ELR (cell line): ENCODE measurements at regions not wholly inside any gene's neighbourhood (a gene's known extent, or its start where the extent isn't known, plus 50 kb on each side); places are given as distances from the start of the nearest gene placed in this dataset.

Source experiments
- DNase-seq: peaks from one replicate; pipeline ENCODE4 v3.0.0-alpha.2; 2015; ENCODE audit warnings: low read depth

DNA sequence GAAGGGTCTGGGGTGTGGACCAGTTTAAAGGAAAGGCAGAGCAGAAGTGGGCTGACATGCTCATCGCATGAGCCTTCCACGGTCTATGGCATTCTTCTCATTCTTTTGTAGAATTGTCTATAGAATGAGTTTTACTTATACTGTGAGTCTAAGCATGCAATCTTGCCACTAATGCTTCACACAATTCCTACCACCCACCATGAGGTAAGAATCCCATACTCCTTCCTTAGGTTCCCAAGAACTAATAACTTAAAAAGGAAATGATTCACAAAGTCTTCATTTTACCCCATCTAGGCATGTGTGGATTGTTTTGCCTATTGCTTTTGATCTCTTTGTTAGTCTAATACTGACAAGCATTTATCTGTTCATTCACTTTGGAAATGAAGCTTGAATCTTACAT lies 195.2 kb downstream of the LY86 start:
- peak; percentile 41 for DNase-seq

DNA sequence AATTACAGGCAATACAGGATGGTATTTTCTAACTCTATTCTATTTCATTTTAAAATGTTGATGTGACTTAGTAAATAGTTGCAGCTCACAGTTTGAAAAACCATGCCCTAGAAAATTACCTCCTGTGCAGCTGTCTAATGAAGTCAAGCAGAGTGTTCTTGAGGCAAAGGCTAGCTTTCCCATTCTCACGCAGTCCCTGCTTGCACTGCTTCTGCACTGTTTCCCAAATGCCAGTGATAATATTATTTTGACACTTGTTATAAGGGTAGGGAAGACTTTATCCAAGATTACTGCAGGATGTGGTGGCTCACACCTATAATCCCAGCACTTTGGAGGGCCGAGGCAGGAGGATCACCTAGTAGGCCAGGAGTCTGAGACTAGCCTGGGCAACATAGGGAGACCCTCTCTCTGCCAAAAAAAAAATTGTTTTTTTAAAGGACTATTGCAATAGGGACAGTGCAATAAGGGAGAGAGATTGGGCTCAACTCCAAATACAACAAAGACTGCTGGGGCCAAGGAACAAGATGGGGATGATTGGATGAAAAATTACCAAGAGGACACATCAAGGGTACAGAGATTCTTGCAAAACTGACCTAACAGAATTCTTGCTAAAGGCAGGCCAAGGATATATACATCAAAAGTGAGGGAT lies 196.1 kb downstream of the LY86 start:
- no peak for DNase-seq

DNA sequence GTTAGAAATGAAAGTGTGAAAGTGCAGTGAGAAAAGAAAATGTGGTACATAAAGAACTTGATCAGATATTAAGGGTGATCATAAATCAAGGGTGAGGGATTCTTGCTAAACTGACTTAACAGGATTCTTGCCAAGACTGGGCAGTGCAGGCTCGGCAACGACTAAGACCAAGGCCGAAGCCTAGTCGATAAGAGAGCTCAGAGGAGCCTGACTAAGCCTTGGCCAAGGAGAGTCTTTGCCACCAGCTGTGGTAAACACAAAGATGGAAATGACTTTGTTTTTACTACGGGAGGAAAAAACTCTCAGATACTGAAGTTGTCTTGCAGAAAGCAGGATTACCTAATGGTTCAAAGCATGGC lies 196.6 kb downstream of the LY86 start:
- DNase-seq, result no peak

DNA sequence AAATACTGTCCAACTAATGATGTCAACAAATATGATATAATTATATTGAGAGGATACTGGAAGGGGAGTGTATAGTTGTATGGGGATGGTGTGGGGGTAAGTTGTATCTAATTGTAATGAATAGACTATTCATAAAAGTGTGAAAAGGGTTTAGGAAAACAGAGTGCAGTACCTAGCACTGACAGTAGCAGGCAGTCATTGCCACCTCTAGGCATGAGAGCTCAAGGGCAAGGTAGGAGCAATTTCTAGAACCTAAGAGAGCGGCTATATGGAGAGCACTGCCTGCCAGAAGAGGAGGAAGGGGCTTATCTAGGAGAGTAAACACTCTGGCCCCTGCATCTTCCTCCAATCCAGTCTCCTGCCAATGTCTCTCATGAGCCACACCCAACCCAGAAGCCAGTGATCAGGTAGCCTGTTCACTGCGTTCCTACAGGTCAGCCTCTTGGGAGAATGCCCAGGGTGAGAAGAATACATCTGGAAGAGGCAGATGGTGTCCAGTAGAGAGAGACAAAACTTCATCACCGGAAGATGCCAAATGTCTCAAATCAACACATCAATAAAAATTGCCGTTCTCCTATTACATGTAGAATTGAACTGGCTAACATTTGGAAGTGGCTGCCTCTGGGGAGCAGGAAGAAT lies 200.0 kb downstream of the LY86 start:
- peak; percentile 10 for DNase-seq

DNA sequence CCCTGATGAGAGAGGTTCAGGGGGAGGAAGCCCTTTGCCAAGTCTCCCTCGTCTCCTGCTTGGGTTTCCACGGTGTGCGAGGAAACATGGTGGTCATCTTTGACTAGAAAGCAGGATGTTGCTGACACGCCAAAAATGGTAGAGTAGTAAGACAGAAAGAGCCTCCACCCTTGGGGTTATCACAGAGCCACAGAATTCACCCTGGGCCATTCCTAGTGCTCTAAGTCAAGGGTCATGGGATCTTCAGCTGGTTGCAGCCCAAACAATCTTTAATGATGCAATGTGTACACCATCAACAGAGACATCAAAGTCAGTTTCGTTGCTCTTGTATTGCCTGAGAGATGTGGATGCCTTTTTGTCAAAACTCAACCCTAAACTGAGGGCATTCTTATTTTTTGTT lies 201.9 kb downstream of the LY86 start:
- DNase-seq, result no peak

DNA sequence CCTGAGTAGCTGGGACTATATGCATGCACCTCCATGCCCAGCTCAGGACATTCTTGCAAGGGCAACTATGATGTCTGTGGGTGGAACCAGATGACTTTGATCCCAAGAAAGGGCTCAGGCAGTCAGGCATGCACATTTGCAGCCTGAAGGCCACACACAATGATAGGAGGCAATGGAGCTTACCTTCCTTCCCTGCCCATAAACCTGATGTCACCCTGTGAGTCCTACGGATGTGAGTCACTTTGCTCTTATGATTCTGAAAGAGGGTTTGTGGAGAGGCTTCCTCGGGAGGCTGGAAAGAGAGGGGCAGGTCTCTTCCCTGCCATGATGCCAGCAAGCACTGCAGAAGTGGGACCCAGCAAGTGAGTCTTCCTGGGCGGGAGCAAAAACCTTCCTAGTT lies 202.4 kb downstream of the LY86 start:
- DNase-seq, result peak; percentile 83

DNA sequence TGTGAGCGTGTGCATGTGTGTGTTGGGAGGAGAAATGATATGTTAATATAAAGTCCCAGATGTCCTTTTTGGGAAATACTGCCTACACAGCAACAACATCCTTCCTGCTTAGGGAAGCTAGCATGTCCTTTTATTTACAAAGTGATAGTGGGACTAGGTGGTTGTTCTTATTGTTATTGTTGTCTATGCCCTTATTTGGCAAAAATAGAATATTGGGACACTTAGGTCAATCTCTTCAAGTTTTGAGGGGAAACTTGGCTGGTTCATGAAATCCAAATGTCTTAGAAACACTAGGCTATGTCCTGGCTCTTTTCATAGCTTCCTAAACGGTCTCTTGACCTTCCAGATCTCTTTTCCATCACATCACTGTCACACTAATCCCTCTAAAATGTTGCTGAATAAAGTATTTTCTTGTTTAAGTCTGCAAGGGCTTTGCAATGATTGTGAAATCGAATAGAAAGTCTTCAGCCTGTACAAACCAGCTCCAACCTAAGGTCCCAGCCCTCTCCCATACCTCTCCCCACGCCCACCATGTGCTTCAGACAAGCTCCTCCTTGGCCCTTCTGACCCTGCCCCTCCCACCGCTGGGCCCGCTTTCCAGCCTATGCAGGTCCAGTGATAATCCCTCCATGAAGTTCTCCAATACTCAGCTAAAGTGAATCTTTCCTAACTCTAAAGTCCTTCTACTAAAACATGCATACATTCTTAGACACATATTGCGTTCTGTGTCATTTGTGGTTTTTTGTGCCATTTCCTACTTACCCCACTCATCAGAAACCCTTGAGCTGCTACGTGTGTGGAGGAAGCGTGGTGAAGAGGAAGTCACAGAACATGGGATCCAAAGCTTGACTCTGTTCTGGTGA lies 205.1 kb downstream of the LY86 start:
- no peak for DNase-seq

DNA sequence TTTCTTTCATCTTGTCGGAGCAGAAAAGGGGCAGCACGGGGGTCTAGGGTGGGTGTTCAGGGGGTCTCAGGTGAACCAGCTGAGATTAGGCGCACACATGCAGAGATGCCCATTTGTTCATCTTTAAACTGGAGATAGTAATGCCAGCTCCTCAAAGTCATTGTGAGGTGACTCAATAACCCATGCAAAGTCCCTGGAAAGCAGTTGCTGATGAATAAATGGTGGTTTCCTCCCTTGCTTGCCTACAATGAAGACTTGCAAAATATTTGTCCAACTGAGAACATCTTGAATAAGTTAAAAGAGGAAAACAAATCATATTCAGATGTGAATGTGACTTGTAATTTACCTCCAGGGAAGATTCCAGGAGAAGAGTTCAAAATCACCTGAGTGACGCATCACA lies 206.9 kb downstream of the LY86 start:
- DNase-seq, result no peak

DNA sequence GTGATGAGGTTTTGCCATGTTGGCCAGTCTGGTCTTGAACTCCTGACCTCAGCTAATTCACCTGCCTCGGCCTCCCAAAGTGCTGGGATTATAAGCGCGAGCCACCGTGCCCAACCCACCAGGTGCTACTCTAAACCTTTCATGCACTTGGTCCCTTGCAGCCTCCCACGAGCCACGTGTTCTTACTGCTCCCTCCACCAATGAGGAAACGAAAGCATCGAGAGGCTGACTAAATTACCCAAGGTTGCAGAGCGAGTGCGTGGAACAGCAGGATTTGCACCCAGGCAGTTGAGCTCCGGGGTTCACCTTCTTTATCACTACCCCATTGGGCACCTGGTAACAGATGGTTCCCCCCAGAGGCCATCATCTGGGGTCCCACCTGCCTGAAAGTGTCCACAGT lies 208.3 kb downstream of the LY86 start:
- DNase-seq, result no peak

DNA sequence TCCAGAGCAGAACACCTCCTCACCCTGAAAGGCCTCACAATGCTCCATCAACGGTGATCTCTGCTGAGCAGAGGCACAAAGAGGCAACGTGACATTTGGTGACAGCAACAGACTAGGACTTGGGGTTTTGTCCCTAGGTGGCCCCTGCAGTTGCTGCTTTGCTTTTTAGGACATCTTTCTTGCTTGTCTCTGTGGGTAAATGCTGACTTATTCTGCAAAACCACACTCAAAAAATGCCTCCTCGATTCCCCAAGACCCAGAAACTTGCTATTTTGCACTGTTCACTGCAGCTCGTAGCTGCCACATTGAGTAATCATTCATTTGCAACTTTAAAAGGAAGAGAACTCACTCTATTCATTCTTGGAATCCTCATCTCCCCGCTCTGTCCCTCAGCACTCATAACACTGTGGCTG lies 209.9 kb downstream of the LY86 start:
- no peak for DNase-seq

DNA sequence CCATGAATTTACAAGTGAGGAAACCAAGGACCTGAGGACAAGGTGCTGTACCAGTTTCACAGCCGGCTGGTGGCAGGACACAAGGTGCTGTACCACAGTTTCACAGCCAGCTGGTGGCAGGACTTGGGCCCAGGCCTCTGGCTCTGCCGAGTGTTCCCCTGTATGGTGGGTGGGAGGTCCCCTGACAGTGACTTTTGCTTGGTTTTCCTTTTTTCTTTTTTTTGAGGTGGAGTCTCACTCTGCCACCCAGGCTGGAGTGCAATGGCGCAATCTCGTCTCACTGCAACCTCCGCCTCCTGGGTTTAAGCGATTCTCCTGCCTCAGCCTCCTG lies 212.4 kb downstream of the LY86 start:
- DNase-seq, result no peak

DNA sequence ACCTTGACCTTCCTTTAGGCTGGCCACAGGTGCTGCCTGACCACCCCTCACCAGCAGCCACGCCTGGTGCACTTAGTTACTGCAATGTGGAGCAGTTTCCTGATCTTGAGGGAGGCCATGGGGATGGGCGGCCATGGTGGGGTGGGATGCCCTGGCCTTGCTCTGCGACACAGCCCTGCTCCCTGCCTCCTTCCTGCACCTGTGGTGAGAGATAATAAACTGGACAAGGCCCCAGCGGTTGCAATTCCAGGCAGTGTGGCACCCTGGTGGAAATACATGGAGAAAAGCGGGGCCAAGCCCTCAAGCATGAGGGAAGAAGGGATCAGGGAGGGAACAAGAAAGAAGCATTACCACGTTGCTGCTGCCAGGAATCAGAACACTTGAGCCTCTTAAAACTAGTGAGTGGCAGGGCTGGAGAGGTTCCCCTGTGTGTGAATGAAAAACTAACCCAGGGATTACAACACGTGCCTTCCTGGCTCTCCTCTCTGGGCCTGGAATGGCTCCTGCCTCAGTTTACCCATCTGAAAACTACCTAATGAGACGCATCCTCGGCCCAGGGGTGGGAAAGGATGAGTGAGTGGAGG lies 213.2 kb downstream of the LY86 start:
- DNase-seq, result no peak

DNA sequence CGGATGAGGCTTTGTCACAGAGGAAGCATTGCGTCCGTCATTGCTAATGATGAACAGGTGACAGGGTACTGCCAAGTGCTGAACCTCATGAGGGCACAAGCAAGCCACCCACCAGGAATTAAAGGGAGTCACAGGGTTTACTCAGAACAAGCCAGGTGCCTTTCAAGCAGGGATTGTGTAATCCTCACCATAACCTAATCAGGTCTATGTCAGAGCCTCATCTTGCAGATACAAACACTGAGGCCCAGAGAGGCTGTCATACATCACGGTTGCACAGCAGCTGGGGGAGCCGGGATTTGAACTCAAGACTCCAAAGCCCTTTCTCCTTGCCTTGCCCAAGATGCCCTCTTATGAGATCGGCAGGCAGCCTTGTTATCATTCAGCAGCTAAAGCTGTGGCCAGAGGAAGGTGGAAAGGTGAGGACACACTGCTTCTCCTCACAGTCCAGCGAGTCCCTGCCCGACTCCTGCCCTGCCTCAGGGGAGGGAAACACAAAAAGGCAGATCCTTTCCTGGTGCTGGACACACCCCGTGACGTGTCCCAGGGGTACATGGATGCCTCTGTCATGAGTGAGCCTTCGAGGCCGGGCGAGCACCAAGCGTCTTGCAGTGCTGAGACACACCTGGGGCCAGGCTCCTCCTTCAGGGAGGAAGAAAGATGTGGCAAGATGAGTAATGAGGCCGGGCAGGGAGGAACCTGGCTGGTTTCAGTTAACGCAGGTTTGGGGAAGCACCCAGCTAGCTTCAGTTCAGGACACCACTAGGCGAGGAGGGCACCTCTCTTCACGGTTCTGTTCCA lies 214.9 kb downstream of the LY86 start:
- DNase-seq, result no peak

DNA sequence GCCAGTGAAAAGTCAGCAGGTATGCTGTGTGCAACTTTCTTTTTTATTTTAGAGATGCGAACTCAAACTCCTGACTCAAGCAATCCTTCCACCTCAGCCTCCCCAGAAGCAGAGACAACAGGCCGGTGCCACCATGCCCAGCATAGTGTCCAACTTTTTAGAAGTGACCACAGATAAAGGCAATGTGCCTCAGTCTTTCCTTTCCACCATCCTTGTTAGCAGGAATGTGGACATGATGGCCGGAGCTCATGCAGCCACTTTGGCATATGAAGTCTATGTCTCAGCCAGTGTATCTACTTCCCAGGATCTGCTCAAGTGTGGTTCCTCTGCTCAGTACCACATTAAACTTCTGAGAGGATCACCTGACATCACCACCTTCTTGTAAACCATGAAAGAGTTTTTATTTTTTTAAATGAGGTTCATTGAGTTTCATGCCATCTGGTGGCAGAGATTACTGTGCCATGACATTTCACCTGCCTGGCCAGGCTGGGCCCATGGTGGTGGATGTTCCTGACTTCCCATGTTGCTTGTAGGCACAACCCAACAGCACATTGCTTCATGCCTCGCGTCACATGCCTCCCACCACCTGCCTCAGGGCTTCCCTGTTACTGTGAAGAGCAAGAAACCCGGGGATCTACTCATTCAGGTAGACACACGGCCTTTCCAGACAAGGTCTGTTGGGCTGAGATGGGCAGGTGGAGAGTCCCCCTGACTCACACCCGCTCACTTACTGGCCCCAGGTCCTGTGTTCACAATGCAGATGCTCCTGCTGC lies 216.5 kb downstream of the LY86 start:
- DNase-seq, result no peak

DNA sequence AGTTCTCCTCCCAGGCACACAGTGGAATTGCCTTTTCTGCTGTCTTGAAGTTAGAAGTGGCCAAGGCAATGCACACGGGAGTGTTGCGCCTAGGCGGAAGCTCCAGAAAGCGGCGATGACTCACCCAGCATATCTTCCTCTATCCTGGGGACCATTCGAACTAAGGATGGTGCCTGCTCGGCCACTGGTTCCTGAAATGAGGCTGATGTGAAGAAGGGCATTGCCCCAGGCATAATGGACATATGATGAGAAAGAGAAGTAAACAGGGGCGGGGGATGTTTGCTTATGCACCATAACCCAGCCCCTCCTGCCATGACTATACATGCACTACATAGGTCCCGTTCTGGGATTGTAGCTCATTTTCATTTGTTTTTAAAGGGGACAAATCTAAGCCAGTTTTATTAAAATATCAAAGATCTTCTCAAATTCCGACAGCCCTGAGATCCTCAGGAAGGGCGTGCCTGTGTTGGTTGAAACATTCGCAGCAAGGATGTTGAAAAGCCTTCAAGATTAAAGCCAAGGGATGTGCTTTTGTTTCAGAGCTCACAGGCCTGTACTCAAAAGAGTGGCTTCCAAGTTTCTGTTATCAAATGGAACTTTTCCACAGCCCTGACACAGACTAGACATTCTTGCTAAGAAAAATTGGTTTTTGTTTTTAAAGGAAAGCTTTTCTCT lies 218.5 kb downstream of the LY86 start:
- DNase-seq, result no peak

DNA sequence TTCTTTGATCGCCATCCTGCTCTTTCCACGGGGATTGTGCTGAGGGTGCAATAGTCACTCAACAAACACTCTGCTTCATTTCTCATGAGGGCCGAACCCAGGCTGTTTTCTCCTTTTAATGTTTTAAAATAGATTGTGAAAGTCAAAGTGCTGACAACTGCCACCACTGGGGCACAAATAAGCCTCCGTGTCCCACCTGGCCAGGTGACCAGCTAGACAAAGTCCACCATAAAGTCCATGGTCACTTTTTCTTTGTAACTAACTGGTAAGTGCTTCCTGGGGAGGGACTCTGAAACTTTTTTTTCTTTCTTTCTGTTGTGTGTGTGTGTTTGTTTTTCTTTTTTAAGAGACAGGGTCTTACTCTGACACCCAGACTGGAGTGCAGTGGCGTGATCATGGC lies 219.8 kb downstream of the LY86 start:
- no peak for DNase-seq

DNA sequence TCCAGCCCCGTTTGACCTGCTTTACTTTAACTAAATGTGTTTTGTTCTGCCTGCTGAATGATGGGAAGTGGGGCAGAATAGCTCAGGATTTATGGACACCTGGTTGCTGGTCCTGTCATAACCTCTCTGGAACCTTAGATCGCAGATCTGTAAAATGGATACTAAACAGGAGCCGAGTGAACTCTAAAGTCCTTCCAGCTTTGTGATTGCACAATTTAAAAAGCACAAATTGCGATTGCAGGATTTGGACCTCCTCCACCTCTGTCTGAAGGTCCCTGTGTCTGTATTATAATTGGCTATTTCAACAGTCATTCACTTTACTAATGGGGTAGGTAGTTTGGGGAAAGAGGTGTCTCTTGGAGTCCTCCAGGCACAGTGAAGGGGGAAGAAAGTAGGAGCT lies 220.4 kb downstream of the LY86 start:
- no peak for DNase-seq

DNA sequence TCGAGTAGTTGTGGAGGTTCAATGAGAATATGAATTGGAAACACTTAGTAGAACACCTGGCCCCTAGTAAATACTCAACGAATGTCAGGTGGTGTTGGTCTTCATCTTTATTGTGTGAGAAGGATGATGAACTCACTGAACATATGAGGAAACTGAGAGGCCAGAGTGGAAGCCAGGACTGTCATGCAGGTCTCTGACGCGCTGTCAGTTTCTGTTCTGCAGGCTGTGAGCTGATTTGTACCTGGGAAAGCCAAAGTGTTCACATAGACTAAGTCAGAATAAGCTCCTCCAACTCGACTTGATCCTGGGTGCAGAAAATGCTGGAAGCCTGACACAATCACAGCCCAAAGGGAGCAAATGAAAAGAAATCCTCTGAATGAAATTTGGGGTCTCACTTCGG lies 222.2 kb downstream of the LY86 start:
- no peak for DNase-seq

DNA sequence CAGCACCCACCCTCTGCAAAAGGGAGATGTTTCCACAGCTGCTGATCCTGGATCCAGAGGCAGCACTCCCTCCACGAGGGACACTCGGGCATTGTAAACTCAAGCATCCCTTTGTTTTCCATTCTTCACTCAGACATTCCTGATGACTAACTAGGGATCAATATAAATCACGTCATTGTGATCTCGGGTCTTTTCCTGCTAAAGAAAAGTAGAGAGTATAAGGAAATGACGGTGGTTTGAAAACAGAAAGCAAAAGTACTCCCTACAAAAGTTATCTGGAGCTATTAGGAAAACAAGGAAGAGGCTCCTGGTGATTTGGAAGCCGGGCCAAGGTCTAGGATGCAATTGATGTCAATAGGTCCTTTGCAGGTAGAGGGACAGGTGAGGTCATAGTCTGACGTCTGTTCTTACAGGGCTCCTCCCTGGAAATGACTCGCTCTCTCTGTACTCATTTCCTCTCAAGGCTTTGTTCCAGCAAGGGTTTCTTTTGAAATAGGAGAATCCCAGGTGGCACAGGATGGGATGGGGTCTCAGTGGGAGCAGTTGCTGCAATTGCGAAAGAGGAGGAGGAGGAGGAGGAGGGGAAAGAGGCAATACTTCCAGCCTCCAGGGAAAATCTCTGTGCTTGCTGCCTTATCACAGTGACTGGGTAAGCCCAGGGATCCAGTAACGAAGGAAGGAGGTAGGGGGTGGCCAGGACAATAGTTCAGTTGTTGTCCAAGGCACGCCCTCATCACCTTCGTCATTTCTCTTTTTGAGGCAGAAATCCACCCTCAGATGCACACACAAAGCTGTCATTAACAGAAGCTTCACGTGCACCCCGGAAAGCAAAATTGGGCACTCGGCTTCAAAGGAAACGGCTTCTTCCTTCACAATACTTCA lies 222.8 kb downstream of the LY86 start:
- DNase-seq, result peak; percentile 85

DNA sequence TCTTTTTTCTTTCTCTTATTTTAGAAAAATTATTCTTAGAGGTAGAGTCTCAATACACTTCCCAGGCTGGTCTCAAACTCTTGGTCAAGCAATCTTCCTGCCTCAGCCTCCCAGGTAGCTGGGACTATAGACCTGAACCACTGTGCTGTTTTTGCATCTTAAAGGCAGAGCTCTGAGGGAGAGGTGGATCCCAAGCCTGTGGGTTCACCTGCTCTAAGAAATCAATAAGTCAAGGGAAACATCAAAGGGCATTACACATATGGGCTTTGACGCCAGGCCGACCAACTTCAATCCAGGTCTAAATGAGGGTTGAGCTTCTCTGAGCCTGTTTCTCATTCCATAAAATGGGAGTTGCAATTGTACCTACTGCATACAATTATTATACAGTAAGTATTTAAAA lies 223.9 kb downstream of the LY86 start:
- no peak for DNase-seq
